Breast epithelium (tissue), 3 donors: ENCODE measurements at regions not wholly inside any gene's neighbourhood (a gene's known extent, or its start where the extent isn't known, plus 50 kb on each side); places are given as distances from the start of the nearest gene placed in this dataset.

Experiments
- CTCF ChIP-seq, 3 donors: fragments of 450-650 bp; IDR thresholded peaks; one replicate each; pipeline ENCODE4 v1.5.1; 2016 to 2017; ENCODE audit warnings: antibody characterized with exemption in 3 of 3, mild to moderate bottlenecking in 3 of 3, moderate library complexity in 3 of 3
- POLR2A ChIP-seq: fragments of 450-650 bp; IDR thresholded peaks from one replicate; pipeline ENCODE4 v1.6.1; 2016; ENCODE audit warnings: antibody characterized with exemption, mild to moderate bottlenecking, moderate library complexity

DNA sequence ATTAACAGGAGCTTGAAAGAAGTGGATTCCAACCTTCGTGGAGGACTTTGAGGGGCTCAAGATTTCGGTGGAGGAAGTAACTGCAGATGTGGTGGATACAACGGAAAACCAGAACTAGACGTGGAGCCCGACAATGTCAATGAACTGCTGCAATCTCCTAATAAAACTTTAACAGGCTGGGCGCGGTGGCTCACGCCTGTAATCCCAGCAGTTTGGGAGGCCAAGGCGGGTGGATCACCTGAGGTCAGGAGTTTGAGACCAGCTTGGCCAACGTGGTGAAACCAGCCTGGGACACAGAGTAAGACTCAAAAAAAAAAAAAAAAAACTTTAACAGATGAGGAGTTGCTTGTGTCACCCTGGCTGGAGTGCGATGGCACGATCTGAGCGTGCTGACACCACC is 477.8 kb upstream of the MKI67 start:
- TF ChIP-seq POLR2A: no peak
- TF ChIP-seq CTCF (IDR thresholded peaks at IDR 0.05): no peak
